ENCODE measurements at regions not wholly inside any gene's neighbourhood (a gene's known extent, or its start where the extent isn't known, plus 50 kb on each side); places are given as distances from the start of the nearest gene placed in this dataset.

- Histone ChIP-seq H3K9ac (ENCODE audit: low read length) (no peak overlapping the region), H3K9me3 (ENCODE audit: control insufficient read depth, low read length) (peaks cover 6% of the 10 kb centered on the region), H3K4me1 (ENCODE audit: control insufficient read depth, insufficient read depth, low read length) (no peaks in the 10 kb centered on the region), H3K27me3 (replicated peaks; ENCODE audit: control insufficient read depth, insufficient read depth, low read length) (peaks cover 26% of the 10 kb centered on the region), H3K36me3 (ENCODE audit: control insufficient read depth, insufficient read depth, low read length, severe bottlenecking) (no peaks in the 10 kb centered on the region), H3K4me3 (ENCODE audit: low read length) (no peak overlapping the region)
- no peak for DNase-seq (ENCODE audit: low read depth)
Observed at GRCh38 chr2:22478329-22478728, 906.6 kb upstream of the KLHL29 start.

DNA sequence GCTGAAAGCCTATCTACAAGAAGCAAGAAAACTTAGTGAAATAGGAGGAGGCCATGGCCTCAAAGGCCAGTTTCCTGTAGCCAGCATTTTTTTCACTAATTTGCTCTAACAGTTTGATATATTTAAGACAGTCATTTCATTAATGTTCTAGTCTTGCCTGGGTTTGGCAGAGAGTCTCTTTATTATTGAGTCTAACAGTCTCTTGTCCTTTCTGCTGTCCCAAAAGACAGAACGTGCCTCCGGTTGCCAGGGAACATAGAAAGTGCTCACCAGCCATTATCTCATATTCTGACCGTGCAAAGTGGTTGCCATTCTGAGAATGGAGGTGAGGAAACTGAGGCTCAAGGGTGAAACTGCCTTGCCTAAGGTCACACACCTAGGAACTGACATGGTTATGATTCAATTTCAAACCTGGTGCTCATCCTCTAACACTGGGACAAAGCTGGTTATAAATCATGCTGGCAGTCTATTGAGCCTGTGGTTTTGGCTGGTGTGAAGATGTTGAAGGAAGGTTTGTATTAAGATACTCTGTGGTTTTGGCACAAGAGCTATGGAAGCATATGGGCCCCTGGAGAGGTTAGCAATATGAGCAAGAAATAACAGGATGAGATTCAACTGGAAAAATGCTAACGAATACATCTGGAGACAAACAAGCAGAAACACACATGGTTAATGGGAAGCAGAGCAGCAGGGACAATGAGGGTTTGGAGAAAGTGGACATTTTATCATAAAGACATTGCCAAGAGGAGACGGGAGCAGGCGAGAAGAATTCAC is 903.3 kb upstream of the KLHL29 start:
- H3K36me3 ChIP-seq (ENCODE audit: control insufficient read depth, insufficient read depth, low read length, severe bottlenecking): no peaks in the 10 kb centered on the region
- H3K4me1 ChIP-seq (ENCODE audit: control insufficient read depth, insufficient read depth, low read length): no peaks in the 10 kb centered on the region
- DNase-seq (ENCODE audit: low read depth): no peak
- H3K9me3 ChIP-seq (ENCODE audit: control insufficient read depth, low read length): no peaks in the 10 kb centered on the region
- H3K4me3 ChIP-seq (ENCODE audit: low read length): no peak overlapping the region
- H3K27me3 ChIP-seq (replicated peaks; ENCODE audit: control insufficient read depth, insufficient read depth, low read length): peaks cover 35% of the 10 kb centered on the region
- no peak overlapping the region for H3K9ac ChIP-seq (ENCODE audit: low read length)

DNA sequence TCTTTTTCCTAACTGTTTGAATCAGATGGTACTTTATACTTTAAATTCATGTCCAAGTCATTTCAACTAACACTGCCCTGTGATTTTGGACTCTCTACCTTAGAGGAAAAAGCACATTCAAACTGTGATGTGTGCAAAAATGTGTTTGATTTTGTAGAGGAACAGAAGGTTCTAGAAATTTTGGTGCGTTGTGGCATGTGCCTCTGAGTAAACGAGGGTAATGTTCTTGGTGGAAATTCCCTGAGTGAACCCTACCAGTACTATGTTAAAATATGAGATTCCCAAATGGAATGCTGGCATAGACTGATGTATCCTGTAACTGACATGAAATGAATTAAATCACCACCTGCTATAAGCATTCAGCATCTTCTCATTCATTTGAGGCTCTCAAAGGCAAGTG is 901.9 kb upstream of the KLHL29 start:
- no peak for DNase-seq (ENCODE audit: low read depth)
- no peak overlapping the region for H3K4me3 ChIP-seq (ENCODE audit: low read length)
- peaks cover 33% of the 10 kb centered on the region for H3K27me3 ChIP-seq (replicated peaks; ENCODE audit: control insufficient read depth, insufficient read depth, low read length)
- no peak overlapping the region for H3K9ac ChIP-seq (ENCODE audit: low read length)
- no peaks in the 10 kb centered on the region for H3K4me1 ChIP-seq (ENCODE audit: control insufficient read depth, insufficient read depth, low read length)
- H3K9me3 ChIP-seq (ENCODE audit: control insufficient read depth, low read length): no peaks in the 10 kb centered on the region
- H3K36me3 ChIP-seq (ENCODE audit: control insufficient read depth, insufficient read depth, low read length, severe bottlenecking): no peaks in the 10 kb centered on the region

- Histone ChIP-seq H3K27me3 (replicated peaks; ENCODE audit: control insufficient read depth, insufficient read depth, low read length) (peaks cover 25% of the 10 kb centered on the region), H3K9ac (ENCODE audit: low read length) (no peak overlapping the region), H3K4me3 (ENCODE audit: low read length) (no peak overlapping the region), H3K36me3 (ENCODE audit: control insufficient read depth, insufficient read depth, low read length, severe bottlenecking) (no peaks in the 10 kb centered on the region), H3K4me1 (ENCODE audit: control insufficient read depth, insufficient read depth, low read length) (no peaks in the 10 kb centered on the region), H3K9me3 (ENCODE audit: control insufficient read depth, low read length) (no peaks in the 10 kb centered on the region)
- no peak for DNase-seq (ENCODE audit: low read depth)
Observed at GRCh38 chr2:22485486-22485885, 899.5 kb upstream of the KLHL29 start.

- Histone ChIP-seq H3K9ac (ENCODE audit: low read length) (no peak overlapping the region), H3K4me3 (ENCODE audit: low read length) (no peak overlapping the region), H3K27me3 (replicated peaks; ENCODE audit: control insufficient read depth, insufficient read depth, low read length) (peaks cover 25% of the 10 kb centered on the region), H3K36me3 (ENCODE audit: control insufficient read depth, insufficient read depth, low read length, severe bottlenecking) (no peaks in the 10 kb centered on the region), H3K9me3 (ENCODE audit: control insufficient read depth, low read length) (no peaks in the 10 kb centered on the region), H3K4me1 (ENCODE audit: control insufficient read depth, insufficient read depth, low read length) (no peaks in the 10 kb centered on the region)
- no peak for DNase-seq (ENCODE audit: low read depth)
Observed at GRCh38 chr2:22486343-22486742, 898.6 kb upstream of the KLHL29 start.

GRCh38 chr2:22487036-22487435 is 897.9 kb upstream of the KLHL29 start:
- H3K36me3 ChIP-seq (ENCODE audit: control insufficient read depth, insufficient read depth, low read length, severe bottlenecking): no peaks in the 10 kb centered on the region
- no peaks in the 10 kb centered on the region for H3K9me3 ChIP-seq (ENCODE audit: control insufficient read depth, low read length)
- DNase-seq (ENCODE audit: low read depth): no peak
- peaks cover 25% of the 10 kb centered on the region for H3K27me3 ChIP-seq (replicated peaks; ENCODE audit: control insufficient read depth, insufficient read depth, low read length)
- H3K4me3 ChIP-seq (ENCODE audit: low read length): no peak overlapping the region
- H3K9ac ChIP-seq (ENCODE audit: low read length): no peak overlapping the region
- H3K4me1 ChIP-seq (ENCODE audit: control insufficient read depth, insufficient read depth, low read length): no peaks in the 10 kb centered on the region

- Histone ChIP-seq H3K27me3 (replicated peaks; ENCODE audit: control insufficient read depth, insufficient read depth, low read length) (peaks cover 25% of the 10 kb centered on the region), H3K4me1 (ENCODE audit: control insufficient read depth, insufficient read depth, low read length) (no peaks in the 10 kb centered on the region), H3K36me3 (ENCODE audit: control insufficient read depth, insufficient read depth, low read length, severe bottlenecking) (no peaks in the 10 kb centered on the region), H3K9ac (ENCODE audit: low read length) (no peak overlapping the region), H3K4me3 (ENCODE audit: low read length) (no peak overlapping the region), H3K9me3 (ENCODE audit: control insufficient read depth, low read length) (no peaks in the 10 kb centered on the region)
- DNase-seq (ENCODE audit: low read depth): no peak
Observed at GRCh38 chr2:22487541-22487940, 897.4 kb upstream of the KLHL29 start.

GRCh38 chr2:22491442-22491841 is 893.5 kb upstream of the KLHL29 start:
- Histone ChIP-seq H3K4me1 (ENCODE audit: control insufficient read depth, insufficient read depth, low read length) (no peaks in the 10 kb centered on the region), H3K36me3 (ENCODE audit: control insufficient read depth, insufficient read depth, low read length, severe bottlenecking) (no peaks in the 10 kb centered on the region), H3K27me3 (replicated peaks; ENCODE audit: control insufficient read depth, insufficient read depth, low read length) (peaks cover 5% of the 10 kb centered on the region), H3K9ac (ENCODE audit: low read length) (no peak overlapping the region), H3K4me3 (ENCODE audit: low read length) (no peak overlapping the region), H3K9me3 (ENCODE audit: control insufficient read depth, low read length) (no peaks in the 10 kb centered on the region)
- DNase-seq (ENCODE audit: low read depth): no peak

GRCh38 chr2:22494156-22494555 is 890.8 kb upstream of the KLHL29 start:
- Histone ChIP-seq H3K9me3 (ENCODE audit: control insufficient read depth, low read length) (no peaks in the 10 kb centered on the region), H3K27me3 (replicated peaks; ENCODE audit: control insufficient read depth, insufficient read depth, low read length) (peaks cover under 1% of the 10 kb centered on the region), H3K4me1 (ENCODE audit: control insufficient read depth, insufficient read depth, low read length) (no peaks in the 10 kb centered on the region), H3K4me3 (ENCODE audit: low read length) (no peak overlapping the region), H3K36me3 (ENCODE audit: control insufficient read depth, insufficient read depth, low read length, severe bottlenecking) (no peaks in the 10 kb centered on the region), H3K9ac (ENCODE audit: low read length) (no peak overlapping the region)
- no peak for DNase-seq (ENCODE audit: low read depth)

GRCh38 chr2:22497064-22497463 is 887.9 kb upstream of the KLHL29 start:
- no peak for DNase-seq (ENCODE audit: low read depth)
- Histone ChIP-seq H3K4me1 (ENCODE audit: control insufficient read depth, insufficient read depth, low read length) (peaks cover 11% of the 10 kb centered on the region), H3K9me3 (ENCODE audit: control insufficient read depth, low read length) (no peaks in the 10 kb centered on the region), H3K4me3 (ENCODE audit: low read length) (no peak overlapping the region), H3K9ac (ENCODE audit: low read length) (no peak overlapping the region), H3K27me3 (replicated peaks; ENCODE audit: control insufficient read depth, insufficient read depth, low read length) (no peaks in the 10 kb centered on the region), H3K36me3 (ENCODE audit: control insufficient read depth, insufficient read depth, low read length, severe bottlenecking) (no peaks in the 10 kb centered on the region)

DNA sequence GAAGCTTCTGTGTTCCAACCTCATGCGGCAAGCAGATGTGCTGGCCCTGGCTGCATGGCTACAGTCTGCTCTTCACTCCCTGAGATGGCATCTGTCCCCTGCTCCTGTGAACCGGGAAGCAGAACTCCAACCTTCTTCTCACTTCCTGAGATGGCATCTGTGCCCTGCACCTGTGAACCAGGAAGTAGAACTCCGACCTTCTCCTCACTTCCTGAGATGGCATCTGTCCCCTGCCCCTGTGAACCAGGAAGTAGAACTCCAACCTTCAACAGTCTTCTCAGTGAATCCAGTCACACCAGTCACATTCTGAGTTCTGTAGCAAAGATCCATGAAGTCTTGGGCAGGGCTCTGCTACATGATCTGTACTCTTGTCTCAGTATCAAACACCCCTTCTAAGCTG is 887.2 kb upstream of the KLHL29 start:
- Histone ChIP-seq H3K9ac (ENCODE audit: low read length) (no peak overlapping the region), H3K27me3 (replicated peaks; ENCODE audit: control insufficient read depth, insufficient read depth, low read length) (no peaks in the 10 kb centered on the region), H3K4me3 (ENCODE audit: low read length) (no peak overlapping the region), H3K4me1 (ENCODE audit: control insufficient read depth, insufficient read depth, low read length) (peaks cover 11% of the 10 kb centered on the region), H3K36me3 (ENCODE audit: control insufficient read depth, insufficient read depth, low read length, severe bottlenecking) (no peaks in the 10 kb centered on the region), H3K9me3 (ENCODE audit: control insufficient read depth, low read length) (no peaks in the 10 kb centered on the region)
- no peak for DNase-seq (ENCODE audit: low read depth)
